Duodenal mucosa (tissue), 2 donors: ENCODE measurements at regions not wholly inside any gene's neighbourhood (a gene's known extent, or its start where the extent isn't known, plus 50 kb on each side); places are given as distances from the start of the nearest gene placed in this dataset.

Source experiments
- H3K27ac ChIP-seq: one replicate; pipeline ENCODE4 v1.7.0; 2013; ENCODE audit warnings: low read depth, low read length
- H3K27me3 ChIP-seq, 2 donors: one replicate each; pipeline ENCODE4 v1.7.0; 2013; ENCODE audit warnings: low read length in 2 of 2, control low read depth in 1 of 2; ENCODE audit not compliant: insufficient read depth in 2 of 2, control insufficient read depth in 1 of 2
- H3K36me3 ChIP-seq, 2 donors: one replicate each; pipeline ENCODE4 v1.7.0; 2013; ENCODE audit warnings: low read length in 2 of 2, control low read depth in 1 of 2; ENCODE audit not compliant: insufficient read depth in 2 of 2, control insufficient read depth in 1 of 2
- H3K4me1 ChIP-seq, 2 donors: one replicate each; pipeline ENCODE4 v1.7.0; 2013; ENCODE audit warnings: low read length in 2 of 2, control low read depth in 1 of 2; ENCODE audit not compliant: insufficient read depth in 2 of 2, control insufficient read depth in 1 of 2
- H3K4me3 ChIP-seq, 2 donors: one replicate each; pipeline ENCODE4 v1.7.0; 2013; ENCODE audit warnings: low read length in 2 of 2, low read depth in 1 of 2
- H3K9ac ChIP-seq, 2 donors: one replicate each; pipeline ENCODE4 v1.7.0; 2013; ENCODE audit warnings: low read length in 2 of 2, low read depth in 1 of 2
- H3K9me3 ChIP-seq, 2 donors: one replicate each; pipeline ENCODE4 v1.7.0; 2013; ENCODE audit warnings: low read length in 2 of 2, control low read depth in 1 of 2; ENCODE audit not compliant: control insufficient read depth in 1 of 2

DNA sequence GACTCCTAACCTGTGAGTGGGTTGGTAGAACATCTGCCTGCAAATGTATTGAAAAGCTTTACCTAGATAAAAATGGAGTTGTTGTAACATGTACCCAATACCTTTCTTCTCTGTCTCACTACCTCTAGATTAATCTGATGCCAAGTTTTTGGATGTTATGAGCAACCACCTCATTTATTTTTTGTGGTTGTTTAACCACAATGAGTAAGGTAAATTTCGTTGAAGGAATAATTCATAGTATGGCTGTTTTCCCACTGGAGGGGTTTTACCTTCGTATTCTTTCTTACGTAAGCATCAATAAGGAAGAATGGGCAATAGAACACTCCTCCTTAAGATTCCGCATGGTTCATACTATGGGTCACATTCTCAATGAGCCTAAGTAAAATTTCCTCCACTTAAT, 165.4 kb downstream of the CDH26 start:
- H3K9ac ChIP-seq: no peak overlapping the region
- H3K9me3 ChIP-seq: no peaks in the 10 kb centered on the region
- no peaks in the 10 kb centered on the region for H3K4me1 ChIP-seq
- no peak overlapping the region for H3K27ac ChIP-seq
- H3K27me3 ChIP-seq: peaks cover 0 to 5% of the 10 kb centered on the region in 2 donors
- H3K36me3 ChIP-seq: no peaks in the 10 kb centered on the region
- H3K4me3 ChIP-seq: no peak overlapping the region

DNA sequence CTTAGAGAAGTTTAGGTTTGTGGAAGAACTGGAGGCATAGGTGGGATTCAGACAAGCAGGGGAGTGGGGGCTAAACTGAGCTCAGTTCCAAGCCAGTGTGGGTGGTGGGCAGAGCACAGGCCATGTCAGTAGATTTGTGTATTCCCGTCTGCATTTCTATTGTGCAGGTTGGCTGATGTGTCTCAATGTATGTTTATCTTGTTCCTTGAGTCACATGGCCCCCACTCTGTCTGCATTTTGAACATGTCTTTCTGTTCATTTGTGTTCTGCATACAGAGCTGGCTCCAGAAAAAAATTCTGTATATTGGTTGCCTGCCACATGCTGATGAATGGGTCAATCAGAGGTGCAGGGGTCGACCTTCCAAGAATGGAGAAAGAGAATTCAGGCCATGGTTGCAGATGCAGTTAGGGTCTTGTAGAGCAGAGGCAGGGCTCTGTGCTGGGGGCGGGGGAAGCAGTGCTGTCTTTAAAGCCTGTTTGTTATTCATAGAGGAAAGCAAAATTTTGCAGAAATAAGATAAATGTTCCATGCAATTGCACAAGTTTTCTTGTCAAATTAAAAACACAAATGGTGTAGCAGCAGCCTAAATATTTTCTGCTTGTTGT, 166.7 kb downstream of the CDH26 start:
- no peaks in the 10 kb centered on the region for H3K9me3 ChIP-seq
- peaks cover 0 to 5% of the 10 kb centered on the region in 2 donors for H3K27me3 ChIP-seq
- H3K36me3 ChIP-seq: no peaks in the 10 kb centered on the region
- H3K4me3 ChIP-seq: no peak overlapping the region
- H3K27ac ChIP-seq: no peak overlapping the region
- no peak overlapping the region for H3K9ac ChIP-seq
- no peaks in the 10 kb centered on the region for H3K4me1 ChIP-seq

DNA sequence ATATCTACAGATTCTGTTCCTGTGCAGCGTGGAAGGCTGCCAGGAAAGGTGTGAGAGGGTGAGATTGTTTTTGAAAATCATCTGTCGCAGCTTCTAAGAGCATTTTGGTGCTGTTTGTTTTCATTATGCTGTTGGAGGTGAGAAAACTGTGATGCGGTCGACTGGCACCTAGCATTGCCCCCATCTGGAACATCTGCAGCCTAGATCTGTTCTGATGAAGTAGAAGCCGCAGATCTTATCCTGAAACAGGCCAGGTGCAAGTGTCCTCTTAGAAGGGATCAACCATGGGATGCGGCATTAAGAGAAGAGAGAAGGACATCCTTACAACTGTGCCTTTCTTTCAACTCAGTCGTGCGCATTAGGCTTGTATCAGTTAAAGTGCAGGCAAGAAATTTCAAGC, 167.3 kb downstream of the CDH26 start:
- Histone ChIP-seq H3K4me3 (no peak overlapping the region), H3K9me3 (no peaks in the 10 kb centered on the region), H3K4me1 (no peaks in the 10 kb centered on the region), H3K27me3 (peaks cover 0 to 5% of the 10 kb centered on the region in 2 donors), H3K36me3 (no peaks in the 10 kb centered on the region), H3K9ac (no peak overlapping the region), H3K27ac (no peak overlapping the region)

DNA sequence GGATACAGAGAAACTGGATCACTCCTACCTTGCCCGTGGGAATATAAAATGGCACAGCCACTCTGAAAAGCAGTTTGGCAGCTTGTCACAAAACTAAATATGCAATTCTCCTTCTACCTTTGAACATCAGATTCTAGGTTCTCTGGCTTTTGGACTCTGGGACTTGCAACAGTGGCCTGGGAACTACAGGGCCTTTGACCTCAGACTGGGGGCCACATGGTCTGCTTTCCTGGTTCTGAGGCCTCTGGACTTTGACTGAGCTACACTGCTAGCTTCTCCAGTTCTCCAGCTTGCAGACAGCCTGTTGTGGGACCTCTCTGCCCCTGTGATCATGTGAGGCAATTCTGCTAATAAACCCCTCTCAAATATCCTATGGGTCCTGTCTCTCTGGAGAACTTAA, 168.8 kb downstream of the CDH26 start:
- peaks cover 0 to 5% of the 10 kb centered on the region in 2 donors for H3K27me3 ChIP-seq

DNA sequence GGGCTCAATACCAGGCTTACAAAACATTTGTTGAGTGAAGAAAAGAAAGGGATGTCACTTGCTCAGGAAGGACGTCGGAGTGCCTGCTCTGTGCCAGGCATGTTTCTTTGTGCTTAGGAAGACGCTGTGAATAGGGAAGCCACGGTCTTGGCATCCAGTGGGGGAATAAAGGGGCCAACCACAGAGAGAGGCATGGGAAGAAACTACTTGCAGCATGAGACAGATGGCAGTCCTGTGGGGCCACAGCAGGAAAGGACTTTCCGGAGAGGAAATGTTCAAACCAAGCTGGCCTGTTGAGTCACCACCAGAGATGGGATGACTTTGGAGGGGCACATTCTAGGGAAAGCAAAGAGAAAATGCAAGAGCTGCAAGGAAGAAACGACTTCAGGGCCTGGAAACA, 173.2 kb downstream of the CDH26 start:
- H3K4me3 ChIP-seq: no peak overlapping the region
- no peak overlapping the region for H3K27ac ChIP-seq
- H3K27me3 ChIP-seq: peaks cover 3 to 5% of the 10 kb centered on the region in 2 donors
- no peaks in the 10 kb centered on the region for H3K4me1 ChIP-seq
- no peak overlapping the region for H3K9ac ChIP-seq
- H3K36me3 ChIP-seq: no peaks in the 10 kb centered on the region
- no peaks in the 10 kb centered on the region for H3K9me3 ChIP-seq

More for the DNA sequence above, 168.8 kb downstream of the CDH26 start:
- H3K4me3 ChIP-seq: no peak overlapping the region
- H3K9ac ChIP-seq: no peak overlapping the region
- H3K36me3 ChIP-seq: no peaks in the 10 kb centered on the region
- H3K27ac ChIP-seq: no peak overlapping the region
- no peaks in the 10 kb centered on the region for H3K4me1 ChIP-seq
- H3K9me3 ChIP-seq: no peaks in the 10 kb centered on the region

DNA sequence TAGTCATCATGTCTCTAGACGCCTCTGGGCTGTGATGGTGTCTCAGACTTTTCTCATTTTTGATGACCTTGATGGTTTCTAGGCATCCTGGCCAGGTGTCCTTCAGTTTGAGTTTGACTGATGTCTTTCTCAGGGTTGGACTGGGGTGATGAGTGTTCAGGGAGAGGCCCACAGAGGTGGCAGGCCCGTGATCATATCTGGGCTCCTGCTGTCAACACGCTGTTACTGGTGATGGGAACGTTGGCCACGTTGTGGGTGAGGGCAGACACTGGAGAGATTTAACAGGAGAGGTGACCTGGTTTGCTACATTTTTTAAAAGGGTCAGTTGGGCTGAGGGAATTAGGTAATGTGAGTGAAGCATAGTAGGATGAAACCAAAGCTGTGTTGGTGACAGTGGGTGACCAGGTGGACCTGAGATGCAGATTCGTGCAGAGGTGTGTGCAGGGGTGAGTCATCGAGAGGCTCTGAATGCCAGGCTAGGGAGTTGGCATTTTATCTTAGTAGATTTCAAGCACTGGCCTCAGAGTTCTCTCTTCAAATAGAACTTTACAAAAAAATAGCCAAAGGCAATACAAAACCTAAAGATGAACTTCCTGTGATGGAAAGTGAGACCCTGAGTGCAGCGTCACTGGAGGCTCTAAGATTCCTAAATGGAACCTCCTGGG, 174.1 kb downstream of the CDH26 start:
- Histone ChIP-seq H3K27ac (no peak overlapping the region), H3K4me3 (no peak overlapping the region), H3K27me3 (peaks cover 3 to 5% of the 10 kb centered on the region in 2 donors), H3K4me1 (no peaks in the 10 kb centered on the region), H3K9me3 (no peaks in the 10 kb centered on the region), H3K9ac (no peak overlapping the region), H3K36me3 (no peaks in the 10 kb centered on the region)

DNA sequence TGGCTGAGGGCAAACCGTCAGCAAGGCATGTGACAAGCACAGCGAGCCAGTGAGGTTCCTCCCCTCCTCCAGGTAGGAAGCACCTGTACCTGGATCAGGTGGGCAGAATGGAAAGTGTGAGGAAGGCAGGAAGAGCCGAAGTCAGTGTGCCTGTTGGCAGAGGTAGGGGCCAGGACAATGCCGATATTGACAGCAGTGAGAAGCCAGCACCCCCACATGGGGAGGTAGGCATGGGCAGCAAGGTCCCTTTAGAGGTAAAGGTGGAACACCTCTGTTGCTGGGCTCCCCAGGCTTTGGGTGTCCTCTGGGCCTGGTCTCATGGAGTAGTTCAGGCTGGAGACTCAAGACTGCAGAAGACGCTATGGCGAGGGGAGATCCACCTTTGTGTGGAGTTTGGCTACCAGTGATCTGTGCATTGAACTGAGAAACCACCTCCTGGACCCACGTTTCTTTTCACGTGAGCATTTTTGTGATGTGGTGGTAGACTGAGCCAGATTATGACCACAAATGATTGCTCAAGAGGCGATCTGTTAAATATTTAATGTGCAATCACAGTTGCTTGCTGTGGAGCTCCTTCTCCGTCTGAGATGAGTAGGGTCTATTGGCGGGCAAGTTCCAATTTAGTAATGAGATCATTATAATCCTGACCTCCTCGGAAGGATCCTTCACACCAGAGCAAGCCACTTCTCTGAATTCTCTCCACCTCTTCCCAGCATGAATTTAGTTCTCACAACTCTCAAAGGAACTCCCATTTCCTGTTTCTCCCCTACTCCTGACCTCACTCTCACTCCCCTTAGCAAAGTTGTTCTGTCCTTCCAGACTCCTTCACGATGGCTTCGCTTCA, 174.8 kb downstream of the CDH26 start:
- H3K9ac ChIP-seq: no peak overlapping the region
- H3K27ac ChIP-seq: no peak overlapping the region
- no peaks in the 10 kb centered on the region for H3K36me3 ChIP-seq
- no peak overlapping the region for H3K4me3 ChIP-seq
- H3K4me1 ChIP-seq: no peaks in the 10 kb centered on the region
- no peaks in the 10 kb centered on the region for H3K9me3 ChIP-seq
- peaks cover 2 to 3% of the 10 kb centered on the region in 2 donors for H3K27me3 ChIP-seq

DNA sequence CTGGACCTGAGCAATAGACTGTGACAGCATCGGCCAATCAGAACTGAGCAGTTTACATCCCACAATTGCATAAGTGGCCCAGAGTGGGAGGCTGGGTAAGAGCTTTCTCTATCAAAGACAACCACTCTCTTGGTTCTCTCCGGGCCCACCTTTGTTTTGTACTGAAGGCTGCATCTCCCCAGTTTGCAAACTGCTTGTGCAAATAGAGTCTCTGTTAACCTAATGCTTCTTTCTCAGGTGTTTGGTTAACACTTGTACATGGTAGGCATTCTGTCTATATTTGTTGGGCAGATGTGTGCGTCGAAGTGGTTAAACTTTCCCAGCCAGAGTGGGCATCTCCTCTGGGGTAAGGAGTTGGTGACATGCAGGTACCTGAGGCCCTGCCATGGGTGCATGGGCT, 177.1 kb downstream of the CDH26 start:
- peaks cover 0 to 6% of the 10 kb centered on the region in 2 donors for H3K4me1 ChIP-seq
- no peak overlapping the region for H3K27ac ChIP-seq
- H3K4me3 ChIP-seq: no peak overlapping the region
- no peak overlapping the region for H3K9ac ChIP-seq
- H3K9me3 ChIP-seq: no peaks in the 10 kb centered on the region
- H3K27me3 ChIP-seq: peaks cover 0 to 3% of the 10 kb centered on the region in 2 donors
- H3K36me3 ChIP-seq: no peaks in the 10 kb centered on the region

DNA sequence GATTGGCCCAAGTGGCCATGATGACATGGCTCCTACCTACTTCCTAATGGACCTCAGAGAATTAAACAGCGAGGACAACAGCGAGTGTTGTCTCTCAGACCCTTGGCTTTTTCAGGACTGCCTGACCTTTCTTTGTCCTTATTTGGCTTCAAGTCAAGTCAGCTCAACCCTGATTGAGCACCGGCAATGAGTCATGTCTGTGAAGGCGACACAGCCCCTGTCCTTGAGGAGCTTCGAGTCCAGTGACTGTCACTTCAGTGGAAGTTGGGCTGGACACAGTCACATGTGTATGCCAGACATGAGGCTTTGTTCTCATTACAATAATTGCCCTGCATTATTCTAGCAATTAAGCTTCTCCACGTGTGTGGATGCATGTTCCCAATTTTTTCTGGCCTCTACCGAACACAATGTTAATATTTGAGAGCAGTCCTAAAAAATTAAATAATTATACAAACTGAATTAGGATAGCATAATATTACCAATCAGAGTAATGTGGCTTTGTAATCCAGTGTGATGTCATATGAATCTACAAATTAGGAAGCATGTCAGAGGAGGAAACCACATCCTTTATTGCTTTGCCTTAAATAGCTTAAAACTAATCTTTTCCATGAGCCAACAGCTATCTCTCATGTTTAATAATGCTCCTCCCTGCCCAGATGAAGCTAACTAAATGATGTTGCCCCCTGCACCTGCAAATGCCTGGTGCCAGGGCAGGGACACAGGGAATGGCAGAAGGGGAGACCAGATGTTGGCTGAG, 178.6 kb downstream of the CDH26 start:
- Histone ChIP-seq H3K36me3 (no peaks in the 10 kb centered on the region), H3K9me3 (no peaks in the 10 kb centered on the region), H3K9ac (no peak overlapping the region), H3K27me3 (peaks cover 0 to 3% of the 10 kb centered on the region in 2 donors), H3K4me1 (peaks cover 0 to 6% of the 10 kb centered on the region in 2 donors), H3K27ac (no peak overlapping the region), H3K4me3 (no peak overlapping the region)
